ENCODE measurements at regions not wholly inside any gene's neighbourhood (a gene's known extent, or its start where the extent isn't known, plus 50 kb on each side); places are given as distances from the start of the nearest gene placed in this dataset.

DNA sequence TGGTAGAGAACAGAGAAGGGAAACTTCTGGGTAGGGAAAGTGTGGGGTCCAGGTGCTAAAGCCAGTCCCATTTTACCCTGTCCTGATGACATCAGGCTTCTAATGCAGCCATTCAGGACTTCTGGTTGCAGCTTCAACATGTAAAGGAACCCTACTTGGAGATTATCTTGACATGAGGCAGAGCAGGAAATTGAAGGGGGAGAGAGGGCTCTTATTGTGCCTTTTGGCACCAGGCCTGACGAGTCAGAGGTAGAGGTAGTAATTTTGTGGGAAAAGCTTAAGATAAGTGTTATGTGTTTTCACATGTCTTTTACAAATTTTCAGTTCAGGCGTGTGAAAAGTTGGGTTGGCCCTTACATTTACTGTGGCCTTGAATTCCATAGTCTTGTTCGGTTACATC is 102.4 kb upstream of the APC start:
- Histone ChIP-seq H3K9me3 (no peaks in the 10 kb centered on the region), H3K36me3 (ENCODE audit: low read depth) (no peaks in the 10 kb centered on the region), H3K4me3 (no peak overlapping the region), H3K4me1 (ENCODE audit: low read depth) (no peaks in the 10 kb centered on the region)
- no peak for DNase-seq
- no peak for ATAC-seq
- no peak for TF ChIP-seq CTCF (IDR thresholded peaks at IDR 0.05)
- intact Hi-C loops (cut with DNase I, micrococcal nuclease): no loop called here

- intact Hi-C loops (cut with DNase I, micrococcal nuclease): no loop called here
- DNase-seq (no peak), ATAC-seq (peak; percentile 10)
- H3K36me3 ChIP-seq (ENCODE audit: low read depth): no peaks in the 10 kb centered on the region
- no peaks in the 10 kb centered on the region for H3K4me1 ChIP-seq (ENCODE audit: low read depth)
- no peaks in the 10 kb centered on the region for H3K9me3 ChIP-seq
- H3K4me3 ChIP-seq: no peak overlapping the region
- TF ChIP-seq CTCF (IDR thresholded peaks at IDR 0.05): no peak
These were observed 101.6 kb upstream of the APC start for GRCh38 chr5:112635771-112636731.

DNA sequence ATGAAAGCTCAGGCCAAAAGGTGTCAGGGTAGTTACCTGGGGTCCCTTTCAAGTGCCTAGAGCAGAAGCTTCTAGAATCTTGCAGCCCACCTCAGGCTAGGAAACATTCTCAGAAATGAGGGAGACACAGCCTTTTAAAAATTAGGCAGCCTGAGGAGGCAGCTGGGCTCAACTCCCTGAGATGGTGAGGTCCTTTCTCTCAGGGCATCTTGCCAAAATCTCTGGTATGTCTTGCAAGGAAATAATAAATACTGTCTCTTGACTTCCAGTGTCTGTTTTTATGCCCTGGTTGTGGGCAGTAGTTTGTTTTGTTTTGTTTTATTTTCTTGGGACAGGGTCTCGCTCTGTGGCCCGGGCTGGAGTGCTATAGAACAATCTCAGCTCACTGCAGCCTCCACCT is 100.9 kb upstream of the APC start:
- no peaks in the 10 kb centered on the region for H3K9me3 ChIP-seq
- H3K4me3 ChIP-seq: no peak overlapping the region
- TF ChIP-seq CTCF (IDR thresholded peaks at IDR 0.05): no peak
- DNase-seq (no peak), ATAC-seq (no peak)
- intact Hi-C loops (cut with DNase I, micrococcal nuclease): no loop called here
- no peaks in the 10 kb centered on the region for H3K36me3 ChIP-seq (ENCODE audit: low read depth)
- no peaks in the 10 kb centered on the region for H3K4me1 ChIP-seq (ENCODE audit: low read depth)

DNA sequence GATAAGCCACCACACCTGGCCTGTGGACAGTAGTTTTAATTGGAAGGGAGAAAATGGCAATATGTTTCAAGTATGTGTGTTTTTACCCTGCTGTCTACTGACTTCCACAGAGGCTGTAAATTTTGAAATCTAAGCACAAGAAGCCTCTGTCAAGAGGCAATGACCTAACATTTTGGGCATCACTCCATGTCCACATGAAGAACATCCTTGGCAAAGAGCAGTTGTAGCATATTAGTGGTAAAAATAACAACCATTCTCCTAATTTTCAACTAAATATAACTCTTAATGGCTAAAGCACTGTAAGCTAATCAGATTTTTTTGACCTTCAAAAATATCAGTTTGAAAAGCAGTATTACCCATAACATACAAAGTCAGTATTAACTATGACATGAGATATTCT is 100.3 kb upstream of the APC start:
- no peak for TF ChIP-seq CTCF (IDR thresholded peaks at IDR 0.05)
- no peak for ATAC-seq
- Histone ChIP-seq H3K9me3 (no peaks in the 10 kb centered on the region), H3K4me1 (ENCODE audit: low read depth) (no peaks in the 10 kb centered on the region), H3K4me3 (no peak overlapping the region), H3K36me3 (ENCODE audit: low read depth) (no peaks in the 10 kb centered on the region)
- intact Hi-C loops (cut with DNase I, micrococcal nuclease): no loop called here
- no peak for DNase-seq

DNA sequence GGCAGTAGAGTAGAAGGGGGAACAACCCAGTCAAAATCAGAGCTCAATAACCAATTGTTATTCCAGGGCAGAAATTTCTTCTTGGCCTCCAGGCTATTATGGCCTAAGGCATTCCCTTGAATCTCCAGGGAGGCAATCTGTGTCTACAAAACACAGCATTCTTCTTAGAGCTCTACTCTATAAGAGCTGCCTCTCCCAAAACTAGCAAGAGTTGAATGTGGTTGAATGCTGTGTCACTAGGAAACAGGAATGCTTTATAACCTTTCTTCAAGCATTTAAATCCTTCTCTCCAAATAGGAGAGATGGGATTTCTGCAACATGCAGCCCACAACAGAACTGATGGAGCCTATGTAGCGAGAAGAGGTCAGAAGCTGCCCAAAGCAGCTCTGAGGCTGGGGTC is 97.1 kb upstream of the APC start:
- TF ChIP-seq CTCF (IDR thresholded peaks at IDR 0.05): no peak
- intact Hi-C loops (cut with DNase I, micrococcal nuclease): no loop called here
- no peaks in the 10 kb centered on the region for H3K9me3 ChIP-seq
- H3K4me3 ChIP-seq: no peak overlapping the region
- DNase-seq (no peak), ATAC-seq (no peak)
- no peaks in the 10 kb centered on the region for H3K36me3 ChIP-seq (ENCODE audit: low read depth)
- H3K4me1 ChIP-seq (ENCODE audit: low read depth): no peaks in the 10 kb centered on the region
